Erythroblast (primary cell): ENCODE measurements at regions not wholly inside any gene's neighbourhood (a gene's known extent, or its start where the extent isn't known, plus 50 kb on each side); places are given as distances from the start of the nearest gene placed in this dataset.

ENCODE experiments used
- GATA1 ChIP-seq: IDR thresholded peaks from 2 replicates; pipeline ENCODE4 v1.6.1; 2011; ENCODE audit warnings: low read depth, mild to moderate bottlenecking, control low read depth, low read length, moderate library complexity
- POLR2A ChIP-seq: IDR thresholded peaks from 2 replicates; pipeline ENCODE4 v1.6.1; 2011; ENCODE audit warnings: mild to moderate bottlenecking, low read length

- no peak for TF ChIP-seq POLR2A
- TF ChIP-seq GATA1: no peak
Measured at GRCh38 chr2:51111532-51111931, 79.6 kb upstream of the NRXN1 start.
